Spleen (tissue), 3 donors: ENCODE measurements at regions not wholly inside any gene's neighbourhood (a gene's known extent, or its start where the extent isn't known, plus 50 kb on each side); places are given as distances from the start of the nearest gene placed in this dataset.

Source experiments
- POLR2A ChIP-seq, 3 donors: fragments of 450-650 bp; IDR thresholded peaks; one replicate each; pipeline ENCODE4 v1.5.1; 2017; ENCODE audit warnings: antibody characterized with exemption in 3 of 3, mild to moderate bottlenecking in 1 of 3
- POLR2AphosphoS5 ChIP-seq, 3 donors: sonication (generic); formaldehyde crosslinking; IDR thresholded peaks; one replicate each; pipeline ENCODE4 v1.5.1; 2017; ENCODE audit warnings: antibody characterized with exemption in 3 of 3

- TF ChIP-seq POLR2A (IDR thresholded peaks at IDR 0.05) (no peak), POLR2AphosphoS5 (IDR thresholded peaks at IDR 0.05) (no peak)
Measured at GRCh38 chr13:53921473-53921872, 892.9 kb downstream of the OLFM4 start.
